GM18870 (cell line): ENCODE measurements at regions not wholly inside any gene's neighbourhood (a gene's known extent, or its start where the extent isn't known, plus 50 kb on each side); places are given as distances from the start of the nearest gene placed in this dataset.
"Not testable (repeated sequence)": the region's sequence is repeated elsewhere in the genome, so short reads cannot be mapped to it uniquely, and the experiment has no call there.

ENCODE experiments used
- ATAC-seq: cut with Tn5 transposase; IDR thresholded peaks from one replicate; pipeline ENCODE4 v1.9.1; 2021; ENCODE audit warnings: moderate library complexity; ENCODE audit not compliant: unreplicated experiment

DNA sequence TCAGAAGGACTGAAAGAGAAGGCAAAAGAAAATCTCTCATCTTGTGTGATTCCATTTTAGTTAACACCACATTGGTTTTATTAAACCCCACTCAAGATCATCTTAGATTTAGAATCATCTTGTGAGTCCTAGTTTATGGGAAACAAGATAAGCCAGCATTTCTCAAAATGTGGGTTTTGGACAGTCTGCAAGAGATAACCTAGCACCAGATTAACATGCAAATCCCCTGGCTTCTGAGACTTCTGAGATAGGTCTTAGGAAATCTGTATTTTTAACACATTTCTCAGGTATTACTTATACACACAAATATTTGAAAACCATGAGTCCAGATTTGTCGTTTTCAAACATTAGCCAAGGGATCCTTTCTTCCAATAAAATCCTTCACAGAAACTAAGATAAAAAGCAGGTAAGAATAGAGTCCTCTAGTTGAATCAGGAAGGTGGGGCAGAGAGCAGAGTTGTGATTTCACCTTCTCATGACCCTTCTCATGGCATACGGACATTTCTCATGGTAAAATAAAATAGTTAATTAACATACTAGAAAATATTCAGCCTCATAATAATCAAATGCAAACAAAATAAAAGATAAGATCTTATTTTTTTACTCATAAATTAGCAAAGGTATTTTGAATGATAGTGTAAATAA, 287.2 kb upstream of the FN1 start:
- ATAC-seq, result no peak

- no peak for ATAC-seq
These were observed 286.3 kb upstream of the FN1 start for GRCh38 chr2:215722125-215722524.

GRCh38 chr2:215721515-215721914, 285.6 kb upstream of the FN1 start:
- ATAC-seq, result not testable (repeated sequence)

GRCh38 chr2:215718890-215719289, 283.0 kb upstream of the FN1 start:
- ATAC-seq, result no peak

DNA sequence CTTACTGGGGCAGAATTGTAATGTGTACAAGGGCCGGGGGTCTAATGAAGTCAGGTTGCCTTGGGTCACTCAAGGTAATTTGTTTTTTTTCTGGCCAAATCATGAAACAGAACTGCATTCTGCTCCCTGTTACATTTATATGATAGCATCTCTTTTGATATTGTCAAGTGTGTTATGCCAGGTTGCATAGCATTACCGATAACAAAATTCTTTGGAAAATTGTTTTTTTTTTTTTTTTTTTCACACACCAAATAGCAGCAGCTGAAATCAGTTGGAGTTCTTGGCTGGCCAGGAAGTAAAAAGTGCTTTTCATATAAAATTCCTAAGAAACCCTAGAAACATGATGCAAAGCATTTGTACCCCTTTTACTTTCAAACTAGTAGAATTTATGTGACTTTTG, 282.6 kb upstream of the FN1 start:
- ATAC-seq, result no peak

- ATAC-seq, result no peak
These were observed 281.9 kb upstream of the FN1 start for GRCh38 chr2:215717501-215718381.

DNA sequence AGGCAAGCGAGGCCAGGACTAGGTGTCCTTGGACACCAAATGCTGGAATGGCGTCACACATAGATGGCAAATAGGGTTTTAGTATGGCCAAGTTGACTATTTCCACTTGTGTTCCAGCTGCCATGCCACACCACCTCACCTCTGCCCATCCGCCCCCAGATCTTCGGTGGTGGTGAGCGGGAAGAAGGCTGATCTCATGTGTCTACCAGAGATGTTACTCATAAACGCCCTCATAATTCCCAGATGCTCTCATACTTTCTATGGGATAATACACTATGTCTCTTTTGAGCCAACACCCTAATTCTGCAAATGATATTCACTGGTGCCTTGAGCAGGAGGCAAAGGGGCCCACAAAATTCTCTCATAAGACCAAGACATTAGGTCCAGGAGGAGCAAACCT, 281.1 kb upstream of the FN1 start:
- no peak for ATAC-seq

GRCh38 chr2:215712871-215713790, 277.3 kb upstream of the FN1 start:
- no peak for ATAC-seq

GRCh38 chr2:215712219-215712868, 276.5 kb upstream of the FN1 start:
- ATAC-seq, result no peak

DNA sequence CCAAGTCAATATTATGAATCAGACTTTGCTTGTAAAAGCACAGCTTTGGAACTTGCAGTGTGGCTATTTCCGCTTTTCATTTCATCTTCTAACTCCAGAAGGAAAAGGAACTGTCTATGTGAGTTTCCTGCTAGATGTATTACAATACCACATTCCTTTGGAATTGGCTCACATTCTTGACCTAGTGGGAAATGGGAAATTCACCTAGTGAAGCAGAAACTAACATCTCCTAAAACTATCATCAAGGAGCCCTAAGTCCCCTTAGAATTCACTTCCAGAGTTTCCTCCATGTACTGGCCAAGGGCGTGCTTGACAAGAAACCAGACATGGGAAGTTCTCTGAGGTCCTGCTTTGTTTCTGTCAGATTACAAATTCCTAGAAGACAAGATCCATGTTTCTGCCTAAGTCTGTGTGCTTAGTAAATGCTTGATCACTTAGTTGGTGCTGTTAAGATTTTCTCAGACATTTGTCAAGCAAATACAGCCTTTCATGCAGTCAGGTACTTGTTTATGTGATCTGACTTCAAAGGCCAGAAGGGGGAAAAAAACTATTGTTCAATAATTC, 275.7 kb upstream of the FN1 start:
- ATAC-seq, result no peak

DNA sequence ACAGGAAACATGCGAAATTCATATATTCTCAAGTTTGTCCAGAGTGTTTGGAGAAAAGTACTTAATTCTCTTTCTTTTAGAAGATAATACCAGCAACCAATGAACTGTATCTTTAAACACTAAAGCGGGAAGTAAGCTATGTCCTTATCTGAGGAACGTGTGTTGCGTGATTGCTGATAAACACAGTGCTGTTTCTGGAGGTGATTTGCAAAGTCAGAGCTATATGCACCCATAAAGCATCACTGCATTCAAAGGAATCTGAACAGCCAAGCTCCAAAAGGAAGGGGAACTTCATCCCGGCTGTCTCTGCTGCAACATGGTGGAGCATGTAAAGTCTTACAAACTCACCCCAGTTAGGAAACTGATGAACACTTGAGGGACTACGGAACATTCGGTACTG, 271.7 kb upstream of the FN1 start:
- no peak for ATAC-seq

- ATAC-seq, result no peak
These were observed 270.0 kb upstream of the FN1 start for GRCh38 chr2:215705771-215706361.

DNA sequence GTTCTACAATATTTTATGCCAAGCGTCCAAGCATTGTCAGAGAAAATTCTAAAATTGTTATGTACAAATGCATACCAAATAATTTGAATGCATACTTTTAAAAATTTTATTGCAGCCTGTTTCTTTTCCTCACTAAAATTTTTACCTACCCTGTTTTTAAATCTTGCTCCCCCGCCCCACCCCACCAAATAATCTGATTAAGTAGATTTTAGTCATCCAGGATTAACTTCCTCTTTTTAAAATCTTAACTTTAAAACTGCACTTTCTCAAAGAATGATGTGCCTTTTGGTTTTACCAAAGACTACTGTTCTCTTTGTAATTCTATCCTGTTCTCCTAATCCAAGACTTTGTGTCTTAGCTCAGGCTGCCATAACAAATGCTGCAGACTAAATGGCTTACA, 269.4 kb upstream of the FN1 start:
- ATAC-seq, result no peak

GRCh38 chr2:215702116-215702902, 266.4 kb upstream of the FN1 start:
- ATAC-seq, result no peak

GRCh38 chr2:215699700-215700538, 264.1 kb upstream of the FN1 start:
- ATAC-seq, result no peak

DNA sequence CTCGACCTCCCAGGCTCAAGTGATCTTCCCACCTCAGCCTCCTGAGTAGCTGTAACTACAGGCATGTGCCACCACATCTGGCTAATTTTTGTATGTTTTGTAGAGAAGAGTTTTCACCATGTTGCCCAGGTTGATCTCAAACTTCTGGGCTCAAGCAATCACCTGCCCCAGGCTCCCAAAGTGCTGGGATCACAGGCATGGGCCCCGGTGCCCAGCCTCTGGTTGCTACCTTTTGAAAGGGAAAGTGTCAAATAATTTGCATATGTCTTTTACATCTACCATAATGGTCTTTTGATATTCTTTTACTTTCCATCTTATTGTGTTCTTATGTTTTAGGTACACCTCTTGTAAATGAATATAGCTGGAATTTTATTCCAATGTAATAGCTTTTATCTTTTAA, 263.1 kb upstream of the FN1 start:
- ATAC-seq, result no peak

DNA sequence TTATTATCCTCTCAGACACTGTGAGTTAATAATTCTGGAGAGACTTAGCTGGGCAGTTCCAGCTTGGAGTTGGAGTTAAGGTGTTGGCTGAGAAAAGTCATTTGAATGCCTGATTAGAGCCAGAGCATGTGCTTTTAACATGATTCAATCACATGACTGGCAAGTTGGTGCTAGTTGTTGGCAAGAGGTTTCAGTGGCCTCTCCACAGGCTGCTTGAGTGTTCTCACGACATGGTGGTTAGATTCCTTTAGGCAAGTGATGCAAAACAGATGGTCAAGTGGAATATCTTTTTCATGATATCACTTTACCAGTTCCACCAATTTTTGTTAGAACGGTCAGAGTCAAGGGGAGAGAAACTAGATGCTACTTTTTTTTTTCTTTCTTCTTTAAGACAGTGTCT, 262.7 kb upstream of the FN1 start:
- no peak for ATAC-seq

- no peak for ATAC-seq
These were observed 261.6 kb upstream of the FN1 start for GRCh38 chr2:215697496-215697895.

DNA sequence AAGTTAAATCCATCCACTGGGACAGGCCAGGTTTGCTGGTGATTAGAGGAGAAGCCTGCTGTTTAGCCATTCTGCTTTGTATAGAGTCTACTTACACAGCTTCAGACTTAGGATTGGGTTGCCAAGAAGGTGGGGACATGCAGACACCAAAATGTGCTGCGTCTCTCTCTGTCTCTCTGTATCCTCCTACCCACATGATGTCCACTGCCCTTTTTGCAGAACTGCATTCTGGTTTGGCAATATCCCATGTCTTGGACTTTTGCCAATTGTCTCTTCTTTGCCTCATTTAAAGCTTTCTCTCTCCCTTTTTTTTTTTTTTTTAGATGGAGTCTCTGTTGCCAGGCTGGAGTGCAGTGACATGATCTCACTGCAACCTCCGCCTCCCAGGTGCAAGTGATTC, 261.1 kb upstream of the FN1 start:
- no peak for ATAC-seq
